HepG2 (cell line): ENCODE measurements at regions not wholly inside any gene's neighbourhood (a gene's known extent, or its start where the extent isn't known, plus 50 kb on each side); places are given as distances from the start of the nearest gene placed in this dataset.

Experiments used
- ATAC-seq: fragments of 200-7000 bp; cut with Tn5 transposase; 3 replicates; pipeline ENCODE4 v1.9.1; 2020; ENCODE audit warnings: mild to moderate bottlenecking, moderate library complexity
- BruUV-seq: library from RNA; stranded (reverse); fragments of 400-500 nt; replicated peaks from 2 replicates; lab custom pipeline; 2021; lab: Mats Ljungman, UMichigan
- CTCF ChIA-PET: fragments of 300-600 bp; formaldehyde crosslinking; extraction: SDS; loops from one replicate; lab custom pipeline; 2021; ENCODE audit warnings: low total read pairs, inconsistent platforms, low intra/inter-chr PET ratio; lab: Yijun Ruan, JAX
- POLR2A ChIA-PET: fragments of 350-600 bp; sonication (Branson Sonifier 250); formaldehyde crosslinking; loops from one replicate; lab custom pipeline; 2020; ENCODE audit warnings: antibody characterized with exemption, inconsistent platforms; lab: Yijun Ruan, JAX
- DNase-seq: peaks from one replicate; pipeline ENCODE4 v3.0.0-alpha.2; 2015; ENCODE audit warnings: low spot score
- FAIRE-seq: peaks from 3 replicates; lab custom pipeline; 2011; peaks lifted over from hg19 to GRCh38; lab: Jason Lieb, UNC
- H2AFZ ChIP-seq: one replicate; pipeline ENCODE4 v1.6.1; 2011; ENCODE audit warnings: low read length, inconsistent platforms
- H3K27ac ChIP-seq: fragments of 300-600 bp; 3 replicates; pipeline ENCODE4 v1.8.0; 2011; ENCODE audit warnings: mixed run types, mild to moderate bottlenecking, mixed read lengths, low read length, inconsistent platforms; ENCODE audit not compliant: insufficient read depth; ENCODE audit errors: extremely low read length
- H3K27me3 ChIP-seq, 2 experiments: fragments of 200-600 bp in 1 of 2; 2 replicates in 1 of 2; 3 replicates in 1 of 2; pipeline versions ENCODE4 v1.6.0 to v1.8.0; 2011; ENCODE audit warnings: low read length in 2 of 2, mild to moderate bottlenecking in 2 of 2, moderate library complexity in 2 of 2, inconsistent platforms in 1 of 2; ENCODE audit not compliant: insufficient read depth in 2 of 2, control insufficient read depth in 1 of 2
- H3K36me3 ChIP-seq, 2 experiments: fragments of 200-600 bp in 1 of 2; replicated peaks in 1 of 2; 2 replicates in 1 of 2; 3 replicates in 1 of 2; pipeline versions ENCODE4 v1.5.1 to v1.8.0; 2011; ENCODE audit warnings: low read length in 2 of 2, inconsistent platforms in 1 of 2; ENCODE audit not compliant: insufficient read depth in 2 of 2, control insufficient read depth in 1 of 2
- H3K4me1 ChIP-seq: 2 replicates; pipeline ENCODE4 v1.5.1; 2012; ENCODE audit warnings: low read length, inconsistent platforms; ENCODE audit not compliant: insufficient read depth
- H3K4me2 ChIP-seq: 2 replicates; pipeline ENCODE4 v1.6.0; 2011; ENCODE audit warnings: low read depth, low read length, inconsistent platforms
- H3K4me3 ChIP-seq, 3 experiments: fragments of 200-600 bp in 1 of 3; sonication (generic), shearing (Covaris generic) in 1 of 3; replicated peaks in 1 of 3; 2 replicates each; pipeline ENCODE4 v1.5.1; 2011 to 2016; ENCODE audit warnings: low read length in 3 of 3, inconsistent platforms in 2 of 3, low read depth in 2 of 3, mild to moderate bottlenecking in 2 of 3, control low read depth in 1 of 3, mixed read lengths in 1 of 3; ENCODE audit not compliant: insufficient read depth in 1 of 3
- H3K79me2 ChIP-seq: one replicate; pipeline ENCODE4 v1.6.1; 2011; ENCODE audit warnings: low read length, inconsistent platforms; ENCODE audit not compliant: insufficient read depth
- H3K9ac ChIP-seq: 2 replicates; pipeline ENCODE4 v1.6.0; 2011; ENCODE audit warnings: mild to moderate bottlenecking, low read depth, low read length, inconsistent platforms; ENCODE audit not compliant: insufficient read depth
- H3K9me3 ChIP-seq: 2 replicates; pipeline ENCODE4 v1.5.1; 2012; ENCODE audit warnings: mild to moderate bottlenecking, low read length
- H4K20me1 ChIP-seq: 2 replicates; pipeline ENCODE4 v1.6.0; 2011; ENCODE audit warnings: inconsistent platforms, mild to moderate bottlenecking, low read length, moderate library complexity; ENCODE audit not compliant: insufficient read depth
- DMAP1 ChIP-seq: IDR thresholded peaks from 2 replicates; pipeline ENCODE4 v1.6.1; 2016
- HMGA1 ChIP-seq: sonication (generic); formaldehyde crosslinking; conservative IDR thresholded peaks from 2 replicates; pipeline ENCODE4 v1.4.0; 2020; ENCODE audit warnings: missing genetic modification reagents
- KAT7 ChIP-seq: IDR thresholded peaks from 2 replicates; pipeline ENCODE4 v1.6.1; 2018; ENCODE audit warnings: borderline replicate concordance, missing compliant biosample characterization
- MAFF ChIP-seq: IDR thresholded peaks from 2 replicates; pipeline ENCODE4 v1.6.1; 2011; ENCODE audit warnings: low read depth, low read length, improper control_type of control experiment
- MAFK ChIP-seq, 2 experiments: IDR thresholded peaks in 1 of 2; conservative IDR thresholded peaks in 1 of 2; 2 replicates each; pipeline ENCODE4 v1.6.1; 2011; ENCODE audit warnings: improper control_type of control experiment in 2 of 2, low read length in 2 of 2
- RXRA ChIP-seq: sonication (generic); formaldehyde crosslinking; IDR thresholded peaks from 2 replicates; pipeline ENCODE4 v1.5.1; 2020; ENCODE audit warnings: missing genetic modification reagents
- SNAPC4 ChIP-seq: sonication (generic); formaldehyde crosslinking; IDR thresholded peaks from 2 replicates; pipeline ENCODE4 v1.4.0; 2020; ENCODE audit warnings: mild to moderate bottlenecking, missing genetic modification reagents
- THAP9 ChIP-seq: sonication (generic); formaldehyde crosslinking; IDR thresholded peaks from 2 replicates; pipeline ENCODE4; 2020; ENCODE audit warnings: missing genetic modification reagents, mild to moderate bottlenecking, borderline replicate concordance
- TIGD3 ChIP-seq: sonication (generic); formaldehyde crosslinking; IDR thresholded peaks from 2 replicates; pipeline ENCODE4 v1.5.1; 2020; ENCODE audit warnings: mild to moderate bottlenecking, missing genetic modification reagents, borderline replicate concordance
- ZNF121 ChIP-seq: sonication (generic); formaldehyde crosslinking; IDR thresholded peaks from 2 replicates; pipeline ENCODE4 v1.5.0; 2020; ENCODE audit warnings: mild to moderate bottlenecking, missing genetic modification reagents
- ZNF777 ChIP-seq: sonication (generic); formaldehyde crosslinking; IDR thresholded peaks from 2 replicates; pipeline ENCODE4 v1.4.0; 2020; ENCODE audit warnings: missing genetic modification reagents
- ZSCAN30 ChIP-seq: sonication (generic); formaldehyde crosslinking; IDR thresholded peaks from 2 replicates; pipeline ENCODE4 v1.5.0; 2020; ENCODE audit warnings: mild to moderate bottlenecking, missing genetic modification reagents
- in situ Hi-C: cut with HindIII; loops from 2 replicates; pipeline ENCODE4 v1.10.0; 2017; ENCODE audit warnings: low pct_unique_long_range_greater_than_20kb; ENCODE audit not compliant: extremely low pct_ligation_motif_present
- intact Hi-C: fragments of 100-400 bp; cut with micrococcal nuclease; formaldehyde crosslinking; loops from one replicate; pipeline ENCODE4 v1.10.0; 2022; ENCODE audit not compliant: unreplicated experiment

- TF ChIP-seq ZNF777 (CRISPR knock-in tag) (no peak), THAP9 (CRISPR knock-in tag) (no peak), KAT7 (CRISPR knock-in tag) (no peak)
- TF ChIP-seq, all 625 proteins: peak for 0
Measured at GRCh38 chr12:88681271-88681670, 101.0 kb upstream of the KITLG start (continued).

- ATAC-seq (no peak), FAIRE-seq (no peak), DNase-seq (no peak)
- Histone ChIP-seq H3K79me2 (no peaks in the 10 kb centered on the region), H3K27ac (no peak overlapping the region), H3K4me1 (no peaks in the 10 kb centered on the region), H3K9me3 (no peaks in the 10 kb centered on the region), H3K9ac (no peak overlapping the region), H3K4me3 (no peak overlapping the region), H3K4me2 (no peak overlapping the region), H3K36me3 (no peaks in the 10 kb centered on the region), H4K20me1 (no peaks in the 10 kb centered on the region), H3K27me3 (no peaks in the 10 kb centered on the region), H2AFZ (no peak overlapping the region)
- TF ChIP-seq ZSCAN30 (CRISPR knock-in tag), result no peak
- peak; percentile 55; the same call in 1 of the 2 replicates for TF ChIP-seq MAFF
- TF ChIP-seq SNAPC4, result no peak
- TF ChIP-seq HMGA1, result no peak
- TF ChIP-seq ZNF121 (CRISPR knock-in tag), result no peak
- peak; percentile 39 to 44; a peak in 3 of 4 replicates for TF ChIP-seq MAFK (conservative IDR thresholded peaks at IDR 0.05 in 1 of 2, IDR thresholded peaks at IDR 0.05 in 1 of 2; ENCODE audit: low read length in 2 of 2)
- TF ChIP-seq DMAP1 (CRISPR knock-in tag), result no peak
- TF ChIP-seq TIGD3, result no peak
- no peak for TF ChIP-seq RXRA
- ChIA-PET CTCF (no interaction called here), POLR2A (no interaction called here)
- BruUV-seq, result no TSS peak
- intact Hi-C loops (no loop called here), in situ Hi-C loops (no loop called here)
Measured at GRCh38 chr12:88677464-88677863, 97.2 kb upstream of the KITLG start.
